OCI-LY7 (cell line): ENCODE measurements at regions not wholly inside any gene's neighbourhood (a gene's known extent, or its start where the extent isn't known, plus 50 kb on each side); places are given as distances from the start of the nearest gene placed in this dataset.

Experiments used
- BruUV-seq: library from RNA; stranded (reverse); fragments of 400-500 nt; replicated peaks from 2 replicates; lab custom pipeline; 2021; lab: Mats Ljungman, UMichigan
- CTCF ChIA-PET: fragments of 300-600 bp; sonication (Branson Sonifier 250); formaldehyde crosslinking; loops from one replicate; lab custom pipeline; 2022; ENCODE audit warnings: antibody characterized with exemption; ENCODE audit not compliant: unreplicated experiment; lab: Charles Lee
- POLR2A ChIA-PET: fragments of 300-600 bp; sonication (Branson Sonifier 250); formaldehyde crosslinking; loops from one replicate; lab custom pipeline; 2022; ENCODE audit warnings: antibody characterized with exemption; lab: Charles Lee
- DNase-seq: peaks from one replicate; pipeline ENCODE4 v3.0.0-alpha.2; 2015; ENCODE audit warnings: low spot score
- H2AFZ ChIP-seq: fragments of 200-600 bp; sonication (generic), shearing (Covaris generic); 2 replicates; pipeline ENCODE4 v1.6.1; 2014; ENCODE audit warnings: mild to moderate bottlenecking, antibody characterized with exemption, low read length, moderate library complexity
- H3K27ac ChIP-seq: fragments of 200-600 bp; sonication (generic); 2 replicates; pipeline ENCODE4 v1.5.1; 2014; ENCODE audit warnings: mixed run types, low read depth, mild to moderate bottlenecking, moderate library complexity, low read length, inconsistent platforms; ENCODE audit not compliant: poor library complexity, severe bottlenecking
- H3K36me3 ChIP-seq: fragments of 200-600 bp; sonication (generic); 2 replicates; pipeline ENCODE4 v1.6.1; 2014; ENCODE audit warnings: mild to moderate bottlenecking, antibody characterized with exemption, low read length, moderate library complexity, mixed read lengths; ENCODE audit not compliant: insufficient read depth
- H3K4me1 ChIP-seq: fragments of 200-600 bp; sonication (generic); 2 replicates; pipeline ENCODE4 v1.5.1; 2014; ENCODE audit warnings: mild to moderate bottlenecking, low read length; ENCODE audit not compliant: insufficient read depth, poor library complexity, severe bottlenecking
- H3K4me2 ChIP-seq: fragments of 200-600 bp; sonication (generic); 2 replicates; pipeline ENCODE4 v1.6.1; 2014; ENCODE audit warnings: mild to moderate bottlenecking, low read length
- H3K4me3 ChIP-seq: fragments of 200-600 bp; sonication (generic); 2 replicates; pipeline ENCODE4 v1.5.1; 2014; ENCODE audit warnings: mild to moderate bottlenecking, low read depth, low read length; ENCODE audit not compliant: poor library complexity, severe bottlenecking
- H3K79me2 ChIP-seq: fragments of 200-600 bp; sonication (generic); 2 replicates; pipeline ENCODE4 v1.6.1; 2016; ENCODE audit warnings: low read depth, mild to moderate bottlenecking, low read length, moderate library complexity, mixed read lengths; ENCODE audit not compliant: insufficient read depth
- H3K9me2 ChIP-seq: fragments of 200-600 bp; sonication (generic); 2 replicates; pipeline ENCODE4 v1.6.1; 2016; ENCODE audit warnings: mild to moderate bottlenecking, low read length, mixed read lengths; ENCODE audit not compliant: insufficient read depth
- H3K9me3 ChIP-seq: fragments of 200-600 bp; sonication (generic); 2 replicates; pipeline ENCODE4 v1.6.1; 2014; ENCODE audit warnings: mild to moderate bottlenecking, mixed run types, low read length, mixed read lengths
- H4K20me1 ChIP-seq: fragments of 200-600 bp; sonication (generic); 2 replicates; pipeline ENCODE4 v1.6.1; 2014; ENCODE audit warnings: mild to moderate bottlenecking, antibody characterized with exemption, low read length, moderate library complexity, mixed read lengths; ENCODE audit not compliant: insufficient read depth
- CTCF ChIP-seq: fragments of 200-600 bp; sonication (generic); conservative IDR thresholded peaks from 2 replicates; pipeline ENCODE4 v1.5.1; 2014; ENCODE audit warnings: mild to moderate bottlenecking, antibody characterized with exemption, low read length, moderate library complexity, mixed read lengths
- EZH2phosphoT487 ChIP-seq: fragments of 200-600 bp; sonication (generic); IDR thresholded peaks from 2 replicates; pipeline ENCODE4 v1.6.1; 2018; ENCODE audit warnings: low read depth, borderline replicate concordance, mild to moderate bottlenecking, mixed run types, antibody characterized with exemption, low read length, moderate library complexity, mixed read lengths
- intact Hi-C: fragments of 100-400 bp; cut with micrococcal nuclease; formaldehyde crosslinking; loops from one replicate; pipeline ENCODE4 v1.10.0; 2022; ENCODE audit not compliant: unreplicated experiment

- no peaks in the 10 kb centered on the region for H3K36me3 ChIP-seq
- intact Hi-C loops = loop anchor here (10.0 kb wide), 1 partner anchor 447 kb away; no protein-coding TSS in a partner anchor
- no TSS peak for BruUV-seq
- no peaks in the 10 kb centered on the region for H3K79me2 ChIP-seq
- H3K9me2 ChIP-seq = no peaks in the 10 kb centered on the region
- H3K27ac ChIP-seq = no peak overlapping the region
- ChIA-PET CTCF (no interaction called here), POLR2A (interaction anchor here (0.9 kb wide), 1 partner anchor 9 kb away, joined by 3 read pairs; no protein-coding TSS in a partner anchor)
- H3K4me1 ChIP-seq = peaks cover 3% of the 10 kb centered on the region
- TF ChIP-seq EZH2phosphoT487 (no peak), CTCF (no peak)
- no peaks in the 10 kb centered on the region for H3K9me3 ChIP-seq
- H4K20me1 ChIP-seq = no peaks in the 10 kb centered on the region
- no peak overlapping the region for H3K4me2 ChIP-seq
- H3K4me3 ChIP-seq = no peak overlapping the region
- H2AFZ ChIP-seq = no peak overlapping the region
- no peak for DNase-seq
These were observed 308.9 kb upstream of the NT5C1B start for GRCh38 chr2:18898271-18898670.

GRCh38 chr2:18896125-18896764, 306.9 kb upstream of the NT5C1B start:
- BruUV-seq = no TSS peak
- no peaks in the 10 kb centered on the region for H3K9me3 ChIP-seq
- TF ChIP-seq CTCF (no peak), EZH2phosphoT487 (no peak)
- H3K9me2 ChIP-seq = no peaks in the 10 kb centered on the region
- H3K36me3 ChIP-seq = no peaks in the 10 kb centered on the region
- ChIA-PET POLR2A (no interaction called here), CTCF (no interaction called here)
- no peak overlapping the region for H3K27ac ChIP-seq
- H3K4me2 ChIP-seq = no peak overlapping the region
- no peaks in the 10 kb centered on the region for H3K79me2 ChIP-seq
- H3K4me1 ChIP-seq = no peaks in the 10 kb centered on the region
- intact Hi-C loops = loop anchor here (10.0 kb wide), 1 partner anchor 449 kb away; no protein-coding TSS in a partner anchor
- DNase-seq = no peak
- H3K4me3 ChIP-seq = no peak overlapping the region
- H4K20me1 ChIP-seq = no peaks in the 10 kb centered on the region
- no peak overlapping the region for H2AFZ ChIP-seq
